ENCODE measurements at regions not wholly inside any gene's neighbourhood (a gene's known extent, or its start where the extent isn't known, plus 50 kb on each side); places are given as distances from the start of the nearest gene placed in this dataset.

DNA sequence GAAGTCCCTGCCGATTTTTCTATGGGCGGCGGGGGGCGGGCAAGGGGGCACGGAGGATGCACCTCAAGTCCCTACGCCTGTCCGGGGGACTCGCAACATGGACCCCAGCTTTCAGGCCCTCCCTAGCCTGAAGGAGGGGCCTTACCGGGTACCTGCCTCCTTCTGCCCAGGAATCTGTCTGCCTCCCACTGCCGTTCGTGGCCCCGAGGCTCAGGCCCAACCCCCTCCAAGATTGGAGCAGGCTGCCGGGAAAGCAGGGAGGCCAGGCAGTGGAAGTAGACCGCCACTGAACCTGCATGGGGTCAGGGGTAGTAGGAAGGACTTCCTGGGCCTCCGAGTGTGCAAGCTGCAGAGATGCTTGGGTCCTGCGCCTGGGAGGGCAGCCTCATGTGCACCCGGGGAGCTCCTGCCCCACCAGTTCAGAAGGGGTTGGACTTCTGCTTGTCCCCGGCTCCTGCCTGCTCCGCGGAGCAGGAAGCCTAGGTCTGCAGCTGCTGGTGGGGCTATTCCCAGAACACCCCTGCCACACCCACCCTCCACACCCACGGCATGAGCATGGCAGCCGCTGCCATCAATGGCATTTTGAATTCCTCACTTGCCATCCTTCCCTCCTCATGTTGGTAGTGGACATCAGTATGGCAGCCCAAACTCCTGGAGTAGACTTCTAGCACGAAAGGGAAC lies 1312.7 kb upstream of the ACO1 start:
- H4K8ac ChIP-seq (ENCODE audit: low read depth, low read length): no peak overlapping the region
- H2BK120ac ChIP-seq (ENCODE audit: insufficient read depth, low read length, poor library complexity): no peak overlapping the region
- no peak overlapping the region for H3K4me2 ChIP-seq (ENCODE audit: low read length)
- H3K27me3 ChIP-seq (ENCODE audit: insufficient read depth, low read length): no peaks in the 10 kb centered on the region
- H3K36me3 ChIP-seq (ENCODE audit: control insufficient read depth in 1 of 2, insufficient read depth in 2 of 2, low read length in 2 of 2): no peaks in the 10 kb centered on the region
- no peak overlapping the region for H2AK5ac ChIP-seq (ENCODE audit: low read length)
- no peak overlapping the region for H2AFZ ChIP-seq (ENCODE audit: insufficient read depth, low read length, poor library complexity)
- no peak for DNase-seq
- H3K9me3 ChIP-seq (ENCODE audit: insufficient read depth, low read depth, low read length): no peaks in the 10 kb centered on the region
- H3K4me1 ChIP-seq (ENCODE audit: control insufficient read depth in 1 of 2, insufficient read depth in 2 of 2, low read length in 2 of 2): no peaks in the 10 kb centered on the region
- no peaks in the 10 kb centered on the region for H3K79me2 ChIP-seq (ENCODE audit: control insufficient read depth, insufficient read depth, low read length, poor library complexity)
- no peaks in the 10 kb centered on the region for H3K79me1 ChIP-seq (ENCODE audit: low read length)
- WGBS (ENCODE audit: extremely low coverage, insufficient coverage, insufficient read length): no CpG with 5 or more reads among the region's 23 CpGs
- H3K4me3 ChIP-seq (ENCODE audit: low read depth, low read length): no peak overlapping the region
- no peak overlapping the region for H3K27ac ChIP-seq (ENCODE audit: low read depth, low read length)
- H4K91ac ChIP-seq (ENCODE audit: low read depth, low read length): no peak overlapping the region
- no peak overlapping the region for H3K18ac ChIP-seq (ENCODE audit: low read length)
- no peak overlapping the region for H4K12ac ChIP-seq (ENCODE audit: low read depth, low read length)
- H2BK5ac ChIP-seq (ENCODE audit: low read depth, low read length, poor library complexity): no peak overlapping the region
- no peak overlapping the region for H3K9ac ChIP-seq (ENCODE audit: low read length)
- H3K14ac ChIP-seq (ENCODE audit: low read length): no peak overlapping the region
- no peak overlapping the region for H3K4ac ChIP-seq (ENCODE audit: low read depth, low read length)
- H2BK12ac ChIP-seq (ENCODE audit: low read length): no peak overlapping the region
- no peak overlapping the region for H3K23ac ChIP-seq (ENCODE audit: low read length)

DNA sequence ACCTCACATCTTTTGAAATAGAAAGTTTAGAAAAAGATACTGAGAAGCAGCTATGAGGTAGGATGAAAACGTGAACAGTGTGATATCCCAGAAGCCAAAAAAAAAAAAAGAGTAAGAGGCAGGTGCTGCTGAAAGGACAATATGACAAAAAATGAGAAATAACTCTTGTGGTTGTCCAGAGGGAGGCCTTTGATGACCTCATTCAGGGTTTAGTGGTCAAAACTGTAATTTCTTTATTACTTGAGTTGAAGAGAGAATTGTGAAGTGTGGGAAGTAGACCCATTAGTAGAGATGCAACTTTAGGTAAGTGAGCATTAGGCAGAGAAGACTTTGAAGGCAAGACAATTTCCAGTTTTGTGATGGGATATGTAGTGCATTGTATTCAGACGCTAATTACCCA lies 1306.3 kb upstream of the ACO1 start:
- Histone ChIP-seq H3K27me3 (ENCODE audit: insufficient read depth, low read length) (no peaks in the 10 kb centered on the region), H3K4me2 (ENCODE audit: low read length) (no peak overlapping the region), H3K4me3 (ENCODE audit: low read depth, low read length) (no peak overlapping the region), H2BK120ac (ENCODE audit: insufficient read depth, low read length, poor library complexity) (no peak overlapping the region), H3K36me3 (ENCODE audit: control insufficient read depth in 1 of 2, insufficient read depth in 2 of 2, low read length in 2 of 2) (no peaks in the 10 kb centered on the region), H2BK5ac (ENCODE audit: low read depth, low read length, poor library complexity) (no peak overlapping the region), H3K79me2 (ENCODE audit: control insufficient read depth, insufficient read depth, low read length, poor library complexity) (no peaks in the 10 kb centered on the region), H2BK12ac (ENCODE audit: low read length) (no peak overlapping the region), H3K27ac (ENCODE audit: low read depth, low read length) (no peak overlapping the region), H3K9ac (ENCODE audit: low read length) (no peak overlapping the region), H3K9me3 (ENCODE audit: insufficient read depth, low read depth, low read length) (no peaks in the 10 kb centered on the region), H4K91ac (ENCODE audit: low read depth, low read length) (no peak overlapping the region), H2AFZ (ENCODE audit: insufficient read depth, low read length, poor library complexity) (no peak overlapping the region), H3K4ac (ENCODE audit: low read depth, low read length) (no peak overlapping the region), H4K8ac (ENCODE audit: low read depth, low read length) (no peak overlapping the region), H3K79me1 (ENCODE audit: low read length) (no peaks in the 10 kb centered on the region), H3K4me1 (ENCODE audit: control insufficient read depth in 1 of 2, insufficient read depth in 2 of 2, low read length in 2 of 2) (no peaks in the 10 kb centered on the region), H3K14ac (ENCODE audit: low read length) (no peak overlapping the region), H2AK5ac (ENCODE audit: low read length) (no peak overlapping the region), H4K12ac (ENCODE audit: low read depth, low read length) (no peak overlapping the region), H3K18ac (ENCODE audit: low read length) (no peak overlapping the region), H3K23ac (ENCODE audit: low read length) (no peak overlapping the region)
- no peak for DNase-seq
- no CpG with 5 or more reads among the region's 2 CpGs for WGBS (ENCODE audit: extremely low coverage, insufficient coverage, insufficient read length)

DNA sequence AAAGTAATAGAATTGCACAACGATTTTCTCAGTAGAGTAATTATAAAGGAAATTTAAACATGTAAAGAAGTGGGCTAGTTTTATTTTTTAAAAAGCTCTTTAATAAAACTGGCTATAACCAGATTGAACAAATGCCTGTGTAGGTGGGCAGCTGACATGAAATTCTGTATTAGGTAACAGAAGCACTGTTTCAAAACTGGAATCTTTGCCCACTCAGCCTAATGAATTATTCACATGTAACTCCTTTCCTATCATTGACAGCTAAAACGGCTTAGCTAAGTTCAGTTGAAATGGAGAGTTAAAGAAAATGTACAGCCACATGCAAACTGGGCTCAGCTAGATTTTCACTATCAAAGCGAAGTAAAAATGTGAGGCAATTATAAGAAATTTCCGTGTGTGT lies 1300.1 kb upstream of the ACO1 start:
- Histone ChIP-seq H3K9ac (ENCODE audit: low read length) (no peak overlapping the region), H2BK5ac (ENCODE audit: low read depth, low read length, poor library complexity) (no peak overlapping the region), H4K8ac (ENCODE audit: low read depth, low read length) (no peak overlapping the region), H3K14ac (ENCODE audit: low read length) (no peak overlapping the region), H3K4me3 (ENCODE audit: low read depth, low read length) (no peak overlapping the region), H2BK120ac (ENCODE audit: insufficient read depth, low read length, poor library complexity) (no peak overlapping the region), H3K36me3 (ENCODE audit: control insufficient read depth in 1 of 2, insufficient read depth in 2 of 2, low read length in 2 of 2) (no peaks in the 10 kb centered on the region), H3K23ac (ENCODE audit: low read length) (no peak overlapping the region), H4K12ac (ENCODE audit: low read depth, low read length) (no peak overlapping the region), H3K79me1 (ENCODE audit: low read length) (no peaks in the 10 kb centered on the region), H3K9me3 (ENCODE audit: insufficient read depth, low read depth, low read length) (no peaks in the 10 kb centered on the region), H2AFZ (ENCODE audit: insufficient read depth, low read length, poor library complexity) (no peak overlapping the region), H4K91ac (ENCODE audit: low read depth, low read length) (no peak overlapping the region), H2BK12ac (ENCODE audit: low read length) (no peak overlapping the region), H3K4me2 (ENCODE audit: low read length) (no peak overlapping the region), H3K4ac (ENCODE audit: low read depth, low read length) (no peak overlapping the region), H3K27me3 (ENCODE audit: insufficient read depth, low read length) (no peaks in the 10 kb centered on the region), H2AK5ac (ENCODE audit: low read length) (no peak overlapping the region), H3K4me1 (ENCODE audit: control insufficient read depth in 1 of 2, insufficient read depth in 2 of 2, low read length in 2 of 2) (no peaks in the 10 kb centered on the region), H3K79me2 (ENCODE audit: control insufficient read depth, insufficient read depth, low read length, poor library complexity) (no peaks in the 10 kb centered on the region), H3K27ac (ENCODE audit: low read depth, low read length) (no peak overlapping the region), H3K18ac (ENCODE audit: low read length) (no peak overlapping the region)
- WGBS (ENCODE audit: extremely low coverage, insufficient coverage, insufficient read length): no CpG with 5 or more reads among the region's 4 CpGs
- no peak for DNase-seq

DNA sequence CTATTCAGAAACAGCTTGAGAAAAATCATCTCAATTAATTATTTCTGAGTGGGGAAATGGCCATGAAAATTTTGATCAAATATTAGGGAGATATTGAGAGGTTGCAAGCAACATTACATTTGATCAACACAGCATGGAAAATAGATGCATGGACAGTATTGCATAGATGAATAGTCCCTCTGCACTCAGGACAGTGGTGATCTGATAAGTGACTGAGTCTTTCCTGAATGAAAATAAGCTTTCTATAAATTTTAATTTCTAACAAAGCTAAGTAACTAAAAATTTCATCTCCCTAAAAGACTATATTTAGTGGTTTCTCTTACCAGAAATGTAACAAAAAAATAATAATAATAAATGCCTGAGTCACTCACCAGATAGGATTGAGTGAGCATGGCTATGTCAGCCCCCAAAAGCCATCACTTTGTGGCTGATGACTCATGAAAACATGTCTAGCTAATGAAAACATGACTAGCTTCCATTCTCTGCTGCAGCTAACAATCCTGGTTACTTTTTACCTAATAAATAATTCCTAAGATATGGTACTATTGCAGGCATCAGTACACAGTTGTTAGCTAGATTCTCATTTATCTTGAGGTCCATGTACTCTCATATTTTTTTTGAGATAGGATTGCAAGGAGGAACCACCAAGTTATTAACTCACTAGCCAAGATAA lies 1294.8 kb upstream of the ACO1 start:
- Histone ChIP-seq H2BK120ac (ENCODE audit: insufficient read depth, low read length, poor library complexity) (no peak overlapping the region), H2AK5ac (ENCODE audit: low read length) (no peak overlapping the region), H3K14ac (ENCODE audit: low read length) (no peak overlapping the region), H3K18ac (ENCODE audit: low read length) (no peak overlapping the region), H3K27ac (ENCODE audit: low read depth, low read length) (no peak overlapping the region), H3K4ac (ENCODE audit: low read depth, low read length) (no peak overlapping the region), H2BK12ac (ENCODE audit: low read length) (no peak overlapping the region), H4K8ac (ENCODE audit: low read depth, low read length) (no peak overlapping the region), H2AFZ (ENCODE audit: insufficient read depth, low read length, poor library complexity) (no peak overlapping the region), H3K9ac (ENCODE audit: low read length) (no peak overlapping the region), H3K23ac (ENCODE audit: low read length) (no peak overlapping the region), H3K4me3 (ENCODE audit: low read depth, low read length) (no peak overlapping the region), H3K79me2 (ENCODE audit: control insufficient read depth, insufficient read depth, low read length, poor library complexity) (no peaks in the 10 kb centered on the region), H3K4me2 (ENCODE audit: low read length) (no peak overlapping the region), H3K4me1 (ENCODE audit: control insufficient read depth in 1 of 2, insufficient read depth in 2 of 2, low read length in 2 of 2) (no peaks in the 10 kb centered on the region), H3K36me3 (ENCODE audit: control insufficient read depth in 1 of 2, insufficient read depth in 2 of 2, low read length in 2 of 2) (no peaks in the 10 kb centered on the region), H3K79me1 (ENCODE audit: low read length) (no peaks in the 10 kb centered on the region), H4K91ac (ENCODE audit: low read depth, low read length) (no peak overlapping the region), H3K9me3 (ENCODE audit: insufficient read depth, low read depth, low read length) (no peaks in the 10 kb centered on the region), H2BK5ac (ENCODE audit: low read depth, low read length, poor library complexity) (no peak overlapping the region), H4K12ac (ENCODE audit: low read depth, low read length) (no peak overlapping the region), H3K27me3 (ENCODE audit: insufficient read depth, low read length) (no peaks in the 10 kb centered on the region)
- DNase-seq: no peak
